ENCODE measurements at regions not wholly inside any gene's neighbourhood (a gene's known extent, or its start where the extent isn't known, plus 50 kb on each side); places are given as distances from the start of the nearest gene placed in this dataset.

GRCh38 chr3:8200996-8201395 lies 300.6 kb upstream of the LMCD1 start (continued):
- TF ChIP-seq PBX3 (IDR thresholded peaks at IDR 0.05; ENCODE audit: insufficient replicate concordance, low read depth, low read length) (no peak), BCL11A (IDR thresholded peaks at IDR 0.05; ENCODE audit: low read depth, low read length) (no peak)

- Histone ChIP-seq H4K20me1 (ENCODE audit: control insufficient read depth, insufficient read depth) (no peaks in the 10 kb centered on the region), H3K9me3 (replicated peaks; ENCODE audit: control insufficient read depth, insufficient read depth, low read length) (no peaks in the 10 kb centered on the region), H3K4me1 (ENCODE audit: control insufficient read depth, insufficient read depth, low read length) (no peaks in the 10 kb centered on the region), H2AFZ (ENCODE audit: control insufficient read depth, low read depth, low read length) (no peak overlapping the region), H3K27me3 (replicated peaks in 1 of 2; ENCODE audit: control insufficient read depth in 2 of 2, insufficient read depth in 2 of 2, low read length in 1 of 2) (no peaks in the 10 kb centered on the region), H3K36me3 (ENCODE audit: control insufficient read depth in 2 of 2, insufficient read depth in 2 of 2, low read length in 1 of 2) (no peaks in the 10 kb centered on the region), H3K79me2 (ENCODE audit: control insufficient read depth, insufficient read depth, low read length) (no peaks in the 10 kb centered on the region), H3K27ac (ENCODE audit: control insufficient read depth, insufficient read depth) (no peak overlapping the region), H3K4me2 (ENCODE audit: control insufficient read depth, insufficient read depth) (no peak overlapping the region), H3K9ac (ENCODE audit: control insufficient read depth, insufficient read depth, low read length) (no peak overlapping the region), H3K4me3 (no peak overlapping the region)
- intact Hi-C loops (cut with micrococcal nuclease; ENCODE audit: unreplicated experiment) (no loop called here), in situ Hi-C loops (cut with MboI) (no loop called here)
- no peak for TF ChIP-seq USF2 (IDR thresholded peaks at IDR 0.05; ENCODE audit: borderline replicate concordance, low read depth, low read length)
- TF ChIP-seq, protein P1, sequence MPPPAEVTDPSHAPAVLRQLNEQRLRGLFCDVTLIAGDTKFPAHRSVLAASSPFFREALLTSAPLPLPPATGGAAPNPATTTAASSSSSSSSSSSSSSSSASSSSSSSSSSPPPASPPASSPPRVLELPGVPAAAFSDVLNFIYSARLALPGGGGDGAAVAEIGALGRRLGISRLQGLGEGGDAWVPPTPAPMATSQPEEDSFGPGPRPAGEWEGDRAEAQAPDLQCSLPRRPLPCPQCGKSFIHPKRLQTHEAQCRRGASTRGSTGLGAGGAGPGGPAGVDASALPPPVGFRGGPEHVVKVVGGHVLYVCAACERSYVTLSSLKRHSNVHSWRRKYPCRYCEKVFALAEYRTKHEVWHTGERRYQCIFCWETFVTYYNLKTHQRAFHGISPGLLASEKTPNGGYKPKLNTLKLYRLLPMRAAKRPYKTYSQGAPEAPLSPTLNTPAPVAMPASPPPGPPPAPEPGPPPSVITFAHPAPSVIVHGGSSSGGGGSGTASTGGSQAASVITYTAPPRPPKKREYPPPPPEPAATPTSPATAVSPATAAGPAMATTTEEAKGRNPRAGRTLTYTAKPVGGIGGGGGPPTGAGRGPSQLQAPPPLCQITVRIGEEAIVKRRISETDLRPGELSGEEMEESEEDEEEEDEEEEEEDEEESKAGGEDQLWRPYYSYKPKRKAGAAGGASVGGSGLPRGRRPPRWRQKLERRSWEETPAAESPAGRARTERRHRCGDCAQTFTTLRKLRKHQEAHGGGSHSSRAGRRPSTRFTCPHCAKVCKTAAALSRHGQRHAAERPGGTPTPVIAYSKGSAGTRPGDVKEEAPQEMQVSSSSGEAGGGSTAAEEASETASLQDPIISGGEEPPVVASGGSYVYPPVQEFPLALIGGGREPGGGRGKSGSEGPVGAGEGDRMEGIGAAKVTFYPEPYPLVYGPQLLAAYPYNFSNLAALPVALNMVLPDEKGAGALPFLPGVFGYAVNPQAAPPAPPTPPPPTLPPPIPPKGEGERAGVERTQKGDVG (CRISPR knock-in tag; IDR thresholded peaks at IDR 0.05): no peak
- TF ChIP-seq CEBPZ (IDR thresholded peaks at IDR 0.05; ENCODE audit: low read depth, low read length): no peak
- TF ChIP-seq, protein P2, sequence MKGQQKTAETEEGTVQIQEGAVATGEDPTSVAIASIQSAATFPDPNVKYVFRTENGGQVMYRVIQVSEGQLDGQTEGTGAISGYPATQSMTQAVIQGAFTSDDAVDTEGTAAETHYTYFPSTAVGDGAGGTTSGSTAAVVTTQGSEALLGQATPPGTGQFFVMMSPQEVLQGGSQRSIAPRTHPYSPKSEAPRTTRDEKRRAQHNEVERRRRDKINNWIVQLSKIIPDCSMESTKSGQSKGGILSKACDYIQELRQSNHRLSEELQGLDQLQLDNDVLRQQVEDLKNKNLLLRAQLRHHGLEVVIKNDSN (IDR thresholded peaks at IDR 0.05; ENCODE audit: borderline replicate concordance, extremely low read length, insufficient read depth, low read depth, low read length): no peak
- TF ChIP-seq RBBP5 (conservative IDR thresholded peaks at IDR 0.05): no peak
- TF ChIP-seq EP300 (IDR thresholded peaks at IDR 0.05; ENCODE audit: borderline replicate concordance in 1 of 2, control insufficient read depth in 1 of 2, low read depth in 2 of 2, low read length in 2 of 2): no peak
- no peak for TF ChIP-seq NFXL1 (IDR thresholded peaks at IDR 0.05; ENCODE audit: borderline replicate concordance)
- no peak for TF ChIP-seq NBN (IDR thresholded peaks at IDR 0.05)
- no peak for TF ChIP-seq CBFB (IDR thresholded peaks at IDR 0.05; ENCODE audit: low read depth)
- no TSS peak for BruUV-seq (replicated peaks)
- SMC1A ChIA-PET (ENCODE audit: uncharacterized antibody, unreplicated experiment): no interaction called here
- 55% methylated on average over 4 of the region's 4 CpGs for WGBS (ENCODE audit: insufficient coverage, insufficient replicate concordance, low lambda C conversion rate, missing lambda C conversion rate)
- RAD21 ChIA-PET (ENCODE audit: unreplicated experiment): no interaction called here
- ATAC-seq (no peak), FAIRE-seq (no peak), DNase-seq (ENCODE audit: low read depth, low spot score) (no peak)
- POLR2A ChIA-PET: no interaction called here
- CTCF ChIA-PET: no interaction called here
These were observed 299.7 kb upstream of the LMCD1 start for GRCh38 chr3:8201886-8202285.
